Loucy (cell line): ENCODE measurements at regions not wholly inside any gene's neighbourhood (a gene's known extent, or its start where the extent isn't known, plus 50 kb on each side); places are given as distances from the start of the nearest gene placed in this dataset.

Source experiments
- H2AFZ ChIP-seq: fragments of 200-600 bp; sonication (generic); 2 replicates; pipeline ENCODE4 v1.6.0; 2016; ENCODE audit warnings: antibody characterized with exemption, mild to moderate bottlenecking, low read length, moderate library complexity
- H3F3A ChIP-seq: fragments of 200-600 bp; 2 replicates; pipeline ENCODE4 v1.6.0; 2016; ENCODE audit warnings: antibody characterized with exemption, low read depth, mild to moderate bottlenecking
- H3K27me3 ChIP-seq: fragments of 200-600 bp; sonication (generic); 2 replicates; pipeline ENCODE4 v1.6.1; 2014; ENCODE audit warnings: low read length, mild to moderate bottlenecking; ENCODE audit not compliant: insufficient read depth, poor library complexity, severe bottlenecking
- H3K36me3 ChIP-seq: fragments of 200-600 bp; sonication (generic); 2 replicates; pipeline ENCODE4 v1.6.1; 2016; ENCODE audit warnings: low read length; ENCODE audit not compliant: insufficient read depth
- H3K4me1 ChIP-seq: fragments of 200-600 bp; sonication (generic); 2 replicates; pipeline ENCODE4 v1.5.1; 2014; ENCODE audit warnings: low read length, mild to moderate bottlenecking; ENCODE audit not compliant: insufficient read depth, poor library complexity, severe bottlenecking
- H3K4me2 ChIP-seq: fragments of 200-600 bp; sonication (generic); 2 replicates; pipeline ENCODE4 v1.6.0; 2014; ENCODE audit warnings: antibody characterized with exemption, low read length, low read depth, mild to moderate bottlenecking; ENCODE audit not compliant: poor library complexity, severe bottlenecking
- H3K4me3 ChIP-seq: fragments of 200-600 bp; sonication (generic); 2 replicates; pipeline ENCODE4 v1.5.1; 2014; ENCODE audit warnings: low read length, mild to moderate bottlenecking, mixed read lengths; ENCODE audit not compliant: poor library complexity, severe bottlenecking
- H3K79me2 ChIP-seq: fragments of 200-600 bp; sonication (generic); 2 replicates; pipeline ENCODE4 v1.6.1; 2014; ENCODE audit warnings: low read length; ENCODE audit not compliant: insufficient read depth
- H3K9ac ChIP-seq: fragments of 200-600 bp; sonication (generic); 2 replicates; pipeline ENCODE4 v1.6.0; 2014; ENCODE audit warnings: mild to moderate bottlenecking, low read depth, low read length, moderate library complexity; ENCODE audit not compliant: poor library complexity, severe bottlenecking
- H3K9me2 ChIP-seq: fragments of 200-600 bp; sonication (generic); replicated peaks from 2 replicates; pipeline ENCODE4 v1.6.1; 2016; ENCODE audit warnings: low read depth, low read length, mixed read lengths
- H3K9me3 ChIP-seq: fragments of 200-600 bp; sonication (generic); 2 replicates; pipeline ENCODE4 v1.6.1; 2014; ENCODE audit warnings: mild to moderate bottlenecking, antibody characterized with exemption, low read length, low read depth; ENCODE audit not compliant: insufficient read depth
- H4K20me1 ChIP-seq: fragments of 200-600 bp; sonication (generic); 2 replicates; pipeline ENCODE4 v1.6.0; 2014; ENCODE audit warnings: antibody characterized with exemption, low read length, mild to moderate bottlenecking; ENCODE audit not compliant: insufficient read depth, poor library complexity, severe bottlenecking
- CTCF ChIP-seq: fragments of 200-600 bp; sonication (generic); conservative IDR thresholded peaks from 2 replicates; pipeline ENCODE4 v1.5.1; 2014; ENCODE audit warnings: mild to moderate bottlenecking, antibody characterized with exemption, low read length
- EZH2phosphoT487 ChIP-seq: fragments of 200-600 bp; IDR thresholded peaks from 2 replicates; pipeline ENCODE4 v1.6.1; 2018; ENCODE audit warnings: antibody characterized with exemption, mild to moderate bottlenecking, moderate library complexity, borderline replicate concordance

- no peaks in the 10 kb centered on the region for H3K9me3 ChIP-seq
- H3K4me3 ChIP-seq: no peak overlapping the region
- H3K4me2 ChIP-seq: peak overlapping the region; percentile 23
- TF ChIP-seq CTCF: peak; percentile 64
- TF ChIP-seq EZH2phosphoT487: no peak
- no peak overlapping the region for H2AFZ ChIP-seq
- no peaks in the 10 kb centered on the region for H3K9me2 ChIP-seq
- H3F3A ChIP-seq: no peaks in the 10 kb centered on the region
- H3K9ac ChIP-seq: no peak overlapping the region
- no peaks in the 10 kb centered on the region for H3K27me3 ChIP-seq
- H3K4me1 ChIP-seq: peaks cover 16% of the 10 kb centered on the region
- no peaks in the 10 kb centered on the region for H3K79me2 ChIP-seq
- H4K20me1 ChIP-seq: no peaks in the 10 kb centered on the region
- H3K36me3 ChIP-seq: no peaks in the 10 kb centered on the region
Observed at GRCh38 chr12:98198261-98198982, 317.0 kb upstream of the TMPO start.

GRCh38 chr12:98208816-98209215 is 306.6 kb upstream of the TMPO start:
- no peaks in the 10 kb centered on the region for H3K9me2 ChIP-seq
- no peaks in the 10 kb centered on the region for H3K27me3 ChIP-seq
- H3K36me3 ChIP-seq: no peaks in the 10 kb centered on the region
- no peaks in the 10 kb centered on the region for H3F3A ChIP-seq
- no peaks in the 10 kb centered on the region for H3K9me3 ChIP-seq
- TF ChIP-seq CTCF: no peak
- no peak for TF ChIP-seq EZH2phosphoT487
- no peaks in the 10 kb centered on the region for H4K20me1 ChIP-seq
- no peak overlapping the region for H3K4me3 ChIP-seq
- H3K79me2 ChIP-seq: no peaks in the 10 kb centered on the region
- H2AFZ ChIP-seq: no peak overlapping the region
- H3K4me2 ChIP-seq: no peak overlapping the region
- no peak overlapping the region for H3K9ac ChIP-seq
- no peaks in the 10 kb centered on the region for H3K4me1 ChIP-seq

- Histone ChIP-seq H3K9ac (no peak overlapping the region), H3K4me2 (no peak overlapping the region), H3K4me1 (no peaks in the 10 kb centered on the region), H3K9me2 (no peaks in the 10 kb centered on the region), H4K20me1 (no peaks in the 10 kb centered on the region), H3K4me3 (no peak overlapping the region), H3K36me3 (no peaks in the 10 kb centered on the region), H3K79me2 (no peaks in the 10 kb centered on the region), H2AFZ (no peak overlapping the region), H3K9me3 (no peaks in the 10 kb centered on the region), H3K27me3 (no peaks in the 10 kb centered on the region), H3F3A (no peaks in the 10 kb centered on the region)
- TF ChIP-seq CTCF: no peak
- TF ChIP-seq EZH2phosphoT487: no peak
Observed at GRCh38 chr12:98211909-98212695, 303.3 kb upstream of the TMPO start.
